GM08714 (cell line): ENCODE measurements at regions not wholly inside any gene's neighbourhood (a gene's known extent, or its start where the extent isn't known, plus 50 kb on each side); places are given as distances from the start of the nearest gene placed in this dataset.
"Not testable (repeated sequence)": the region's sequence is repeated elsewhere in the genome, so short reads cannot be mapped to it uniquely, and the experiment has no call there.

Experiments used
- H3K4me3 ChIP-seq: fragments of 200-500 bp; sonication (Bioruptor generic); 2 replicates; pipeline ENCODE4 v1.5.1; 2014; ENCODE audit warnings: mild to moderate bottlenecking, low read length, inconsistent platforms
- ZNF274 ChIP-seq: IDR thresholded peaks from 2 replicates; pipeline ENCODE4 v1.6.1; 2012; ENCODE audit warnings: mild to moderate bottlenecking, low read depth, low read length

DNA sequence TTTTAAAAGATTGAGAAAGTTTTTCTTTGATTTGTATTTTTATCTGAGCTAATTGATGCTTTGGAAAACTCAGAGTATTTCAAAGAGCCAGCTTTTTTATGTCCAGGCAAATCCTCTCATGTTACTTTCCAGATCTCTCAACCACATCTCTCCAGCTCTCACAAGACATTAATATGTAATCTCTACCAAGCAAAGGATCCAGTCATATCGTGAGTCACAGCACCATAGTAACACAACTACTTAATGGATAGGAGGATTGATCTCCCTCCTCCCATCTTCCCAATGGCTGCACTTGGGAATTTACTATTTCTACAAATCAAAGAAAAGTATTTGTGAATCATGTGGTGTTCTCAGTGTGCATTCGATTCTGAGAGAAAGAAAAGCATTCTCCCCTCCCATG, 63.3 kb downstream of the POU4F1 start:
- no peak for TF ChIP-seq ZNF274

DNA sequence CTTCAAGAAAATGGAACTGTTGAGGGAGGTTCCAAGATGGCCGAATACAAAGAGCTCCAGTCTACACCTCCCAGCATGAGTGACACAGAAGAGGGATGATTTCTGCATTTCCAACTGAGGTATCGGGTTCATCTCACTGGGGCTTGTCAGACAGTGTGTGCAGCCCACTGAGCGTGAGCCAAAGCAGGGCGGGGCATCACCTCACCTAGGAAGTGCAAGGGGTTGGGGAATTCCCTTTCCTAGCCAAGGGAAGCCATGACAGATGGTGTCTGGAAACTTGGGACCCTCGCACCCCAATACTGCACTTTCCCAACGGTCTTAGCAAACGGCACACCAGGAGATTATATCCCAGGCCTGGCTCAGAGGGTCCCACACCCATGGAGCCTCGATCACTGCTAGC, 77.3 kb downstream of the POU4F1 start:
- H3K4me3 ChIP-seq, result not testable (repeated sequence)

More for the DNA sequence above, 63.3 kb downstream of the POU4F1 start:
- H3K4me3 ChIP-seq, result no peak overlapping the region

- no peak overlapping the region for H3K4me3 ChIP-seq
Observed at GRCh38 chr13:78524936-78525335, 78.4 kb downstream of the POU4F1 start.

GRCh38 chr13:78521091-78521490, 82.3 kb downstream of the POU4F1 start:
- TF ChIP-seq ZNF274, result no peak
- H3K4me3 ChIP-seq, result no peak overlapping the region

More at GRCh38 chr13:78524936-78525335, 78.4 kb downstream of the POU4F1 start:
- TF ChIP-seq ZNF274, result no peak

- no peak for TF ChIP-seq ZNF274
- H3K4me3 ChIP-seq, result no peak overlapping the region
Observed at GRCh38 chr13:78520425-78520824, 82.9 kb downstream of the POU4F1 start.

DNA sequence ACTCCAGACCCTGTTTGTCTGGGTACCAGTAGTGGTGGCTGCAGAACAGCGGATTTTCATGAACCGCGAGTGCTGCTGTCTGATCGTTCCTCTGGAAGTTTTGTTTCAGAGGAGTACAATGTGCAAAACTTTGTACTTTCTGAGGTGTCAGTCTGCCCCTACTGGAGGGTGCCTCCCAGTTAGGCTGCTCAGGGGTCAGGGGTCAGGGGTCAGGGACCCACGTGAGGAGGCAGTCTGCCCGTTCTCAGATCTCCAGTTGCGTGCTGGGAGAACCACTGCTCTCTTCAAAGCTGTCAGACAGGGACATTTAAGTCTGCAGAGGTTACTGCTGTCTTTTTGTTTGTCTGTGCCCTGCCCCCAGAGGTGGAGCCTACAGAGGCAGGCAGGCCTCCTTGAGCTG, 84.9 kb downstream of the POU4F1 start:
- not testable (repeated sequence) for H3K4me3 ChIP-seq

DNA sequence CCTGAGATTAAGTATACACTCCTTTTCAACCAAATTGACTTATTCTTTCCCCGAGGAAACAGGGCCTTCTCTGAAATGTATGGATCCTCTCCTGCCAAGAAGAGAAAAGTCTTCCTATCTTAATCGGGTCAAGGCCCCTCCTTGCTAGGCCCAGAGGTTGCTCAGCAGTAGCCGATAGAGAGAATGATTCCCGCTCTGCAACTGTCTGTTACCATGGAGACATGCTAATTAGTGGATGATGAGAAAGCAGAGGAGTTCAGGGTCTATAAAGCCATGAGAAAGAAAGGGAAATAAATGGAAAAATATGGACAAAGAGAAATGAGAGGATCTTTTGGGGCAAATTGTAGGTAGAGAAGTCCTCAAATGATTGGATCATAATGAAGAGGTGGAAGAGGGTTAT, 103.5 kb downstream of the POU4F1 start:
- no peak for TF ChIP-seq ZNF274
- H3K4me3 ChIP-seq, result no peak overlapping the region

DNA sequence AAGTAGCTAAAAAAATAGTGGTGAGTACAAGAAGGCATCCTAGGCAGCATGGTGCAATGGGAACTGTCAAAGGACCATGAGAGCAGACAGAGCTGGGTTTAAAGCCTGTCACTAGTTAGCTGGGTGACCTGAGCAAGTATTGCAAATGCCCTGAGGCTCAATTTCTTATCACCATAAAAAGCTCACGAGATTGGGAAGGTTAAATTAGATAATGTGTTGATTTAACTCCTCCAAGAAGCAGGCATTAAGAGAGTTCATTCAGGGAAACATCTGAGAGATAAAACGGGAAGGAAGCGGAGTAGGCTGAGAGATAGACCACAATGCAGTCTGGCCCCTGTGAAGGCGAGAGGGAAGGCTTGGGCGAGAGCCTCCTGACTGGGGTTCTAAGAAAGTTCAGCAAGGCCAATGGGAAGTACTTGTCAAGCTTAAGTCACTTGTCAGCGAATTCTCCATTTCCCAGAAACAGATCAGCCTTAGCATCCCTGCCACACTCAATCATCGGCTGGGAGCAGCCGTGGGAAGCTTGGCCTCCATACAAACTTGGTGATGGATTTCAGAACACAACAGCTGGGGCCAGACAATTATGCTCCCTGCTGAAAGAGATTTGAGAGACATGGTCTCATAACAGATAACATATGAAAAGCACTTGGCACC, 105.5 kb downstream of the POU4F1 start:
- no peak for TF ChIP-seq ZNF274
- no peak overlapping the region for H3K4me3 ChIP-seq

DNA sequence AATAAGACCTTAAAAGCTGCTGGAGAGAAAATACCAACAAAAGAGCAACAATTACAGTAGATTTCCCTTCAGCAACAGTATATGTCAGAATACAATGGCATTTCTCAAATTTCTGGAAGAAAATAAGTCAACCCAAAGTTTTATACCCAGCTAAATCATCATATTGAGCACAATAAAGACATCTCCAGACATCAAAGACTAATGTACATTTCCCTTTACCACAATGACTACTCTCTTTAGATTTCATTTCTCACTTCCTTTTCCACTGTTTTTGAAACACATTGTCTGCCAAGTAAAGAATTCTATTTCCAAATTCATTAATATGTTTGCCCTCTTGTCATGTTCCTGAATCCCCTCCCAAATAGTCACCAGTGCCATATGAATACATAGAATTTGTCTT, 111.4 kb downstream of the POU4F1 start:
- no peak overlapping the region for H3K4me3 ChIP-seq
- TF ChIP-seq ZNF274, result no peak

DNA sequence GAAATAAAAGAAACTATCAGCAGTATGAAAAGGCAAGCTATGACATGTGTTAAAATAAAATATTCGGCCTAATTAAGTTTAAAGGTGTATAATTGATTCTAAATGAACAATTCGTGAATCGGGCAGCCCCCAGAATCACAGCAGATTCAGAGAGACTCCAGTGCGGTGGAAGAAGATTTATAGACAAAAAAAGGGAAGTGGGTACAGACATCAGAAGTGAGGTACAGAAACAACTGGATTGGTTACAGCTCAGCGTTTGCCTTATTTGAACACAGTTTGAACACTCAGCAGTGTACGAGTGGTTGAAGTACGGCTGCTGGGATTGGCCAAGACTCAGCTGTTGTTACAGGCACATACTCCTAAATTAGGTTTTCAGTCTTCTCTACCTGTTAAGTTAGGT, 113.1 kb downstream of the POU4F1 start:
- not testable (repeated sequence) for H3K4me3 ChIP-seq

GRCh38 chr13:78487707-78488106, 115.6 kb downstream of the POU4F1 start:
- TF ChIP-seq ZNF274, result no peak
- H3K4me3 ChIP-seq, result no peak overlapping the region

- no peak for TF ChIP-seq ZNF274
Observed at GRCh38 chr13:78485803-78486202, 117.5 kb downstream of the POU4F1 start.

DNA sequence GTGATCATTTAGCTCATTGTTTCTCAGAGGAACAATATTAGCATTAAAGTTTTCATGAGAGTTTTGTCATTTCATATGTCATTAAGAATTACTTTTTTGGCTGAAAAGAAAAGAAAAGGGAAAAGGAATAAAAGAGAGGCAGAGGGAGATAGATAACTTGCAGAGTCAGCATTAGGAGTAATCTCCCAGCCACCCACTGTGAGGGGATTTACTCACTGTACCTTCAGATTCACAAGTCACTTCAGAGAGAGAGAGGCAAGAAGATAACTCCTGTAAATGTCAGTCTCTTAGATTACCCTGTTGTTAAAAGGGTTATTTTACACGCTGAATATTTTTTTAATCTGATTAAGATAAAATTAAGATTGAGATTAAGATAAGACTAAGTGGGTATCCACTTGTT, 125.2 kb downstream of the POU4F1 start:
- no peak for TF ChIP-seq ZNF274

More at GRCh38 chr13:78485803-78486202, 117.5 kb downstream of the POU4F1 start:
- no peak overlapping the region for H3K4me3 ChIP-seq

DNA sequence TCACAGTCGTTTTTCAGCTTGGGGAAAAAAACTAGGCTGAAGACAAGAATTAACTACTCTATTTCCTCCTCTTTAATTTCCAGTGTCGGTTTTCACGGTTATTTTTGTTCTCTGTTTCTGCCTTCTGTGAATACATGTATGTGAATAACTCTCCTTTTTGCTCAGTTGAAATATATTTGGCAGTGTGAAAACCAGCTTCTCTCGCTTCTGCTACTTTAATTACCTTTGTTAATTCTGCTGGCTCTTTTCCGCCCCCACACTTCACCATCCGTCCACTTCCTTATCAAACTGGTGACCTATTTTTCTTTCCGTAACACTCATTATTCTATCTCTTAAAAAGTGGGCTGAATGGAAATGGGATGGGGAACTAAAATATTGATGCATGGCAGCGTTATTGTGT, 126.4 kb downstream of the POU4F1 start:
- H3K4me3 ChIP-seq, result no peak overlapping the region
- no peak for TF ChIP-seq ZNF274

More for the DNA sequence above, 125.2 kb downstream of the POU4F1 start:
- no peak overlapping the region for H3K4me3 ChIP-seq

GRCh38 chr13:78468621-78469020, 134.7 kb downstream of the POU4F1 start:
- no peak for TF ChIP-seq ZNF274
- no peak overlapping the region for H3K4me3 ChIP-seq

GRCh38 chr13:78465250-78465649, 138.1 kb downstream of the POU4F1 start:
- no peak overlapping the region for H3K4me3 ChIP-seq
- no peak for TF ChIP-seq ZNF274
